Activated CD4-positive, alpha-beta T cell treated with anti-CD3 and anti-CD28 coated beads, Interleukin-2, amount 50 U/mL, for 48 hours (primary cell): ENCODE measurements at regions not wholly inside any gene's neighbourhood (a gene's known extent, or its start where the extent isn't known, plus 50 kb on each side); places are given as distances from the start of the nearest gene placed in this dataset.

Source experiments
- DNase-seq, 2 experiments: peaks; one replicate each; pipeline ENCODE4 v3.0.0-alpha.2; 2020

GRCh38 chr14:98700748-98701147 is 571.2 kb downstream of the BCL11B start:
- no peak for DNase-seq

- DNase-seq, result no peak
Observed at GRCh38 chr14:98701377-98701776, 570.6 kb downstream of the BCL11B start.

GRCh38 chr14:98704441-98704840 is 567.6 kb downstream of the BCL11B start:
- peak in 1 of 2 experiments; percentile 20 for DNase-seq

- no peak for DNase-seq
Observed at GRCh38 chr14:98705871-98706300, 566.1 kb downstream of the BCL11B start.

- DNase-seq, result no peak
Observed at GRCh38 chr14:98707522-98707921, 564.5 kb downstream of the BCL11B start.

GRCh38 chr14:98708555-98708954 is 563.4 kb downstream of the BCL11B start:
- no peak for DNase-seq

- no peak for DNase-seq
Observed at GRCh38 chr14:98711453-98711852, 560.5 kb downstream of the BCL11B start.

- DNase-seq, result no peak
Observed at GRCh38 chr14:98714626-98715425, 557.2 kb downstream of the BCL11B start.

GRCh38 chr14:98716133-98716532 is 555.9 kb downstream of the BCL11B start:
- no peak for DNase-seq

GRCh38 chr14:98721061-98721460 is 550.9 kb downstream of the BCL11B start:
- DNase-seq, result no peak

GRCh38 chr14:98724734-98725133 is 547.3 kb downstream of the BCL11B start:
- DNase-seq, result no peak

- no peak for DNase-seq
Observed at GRCh38 chr14:98725191-98725590, 546.8 kb downstream of the BCL11B start.

- no peak for DNase-seq
Observed at GRCh38 chr14:98725676-98726075, 546.3 kb downstream of the BCL11B start.

- DNase-seq, result no peak
Observed at GRCh38 chr14:98726585-98727405, 545.2 kb downstream of the BCL11B start.

GRCh38 chr14:98728024-98728423 is 544.0 kb downstream of the BCL11B start:
- DNase-seq, result no peak

GRCh38 chr14:98728836-98729235 is 543.2 kb downstream of the BCL11B start:
- DNase-seq, result no peak

- DNase-seq, result no peak
Observed at GRCh38 chr14:98731286-98731685, 540.7 kb downstream of the BCL11B start.

- no peak for DNase-seq
Observed at GRCh38 chr14:98731701-98732100, 540.3 kb downstream of the BCL11B start.

GRCh38 chr14:98733536-98733935 is 538.5 kb downstream of the BCL11B start:
- no peak for DNase-seq

GRCh38 chr14:98736701-98737338 is 535.2 kb downstream of the BCL11B start:
- no peak for DNase-seq

GRCh38 chr14:98741523-98741922 is 530.5 kb downstream of the BCL11B start:
- DNase-seq, result no peak

GRCh38 chr14:98742001-98742400 is 530.0 kb downstream of the BCL11B start:
- no peak for DNase-seq

- no peak for DNase-seq
Observed at GRCh38 chr14:98743536-98743935, 528.5 kb downstream of the BCL11B start.

- no peak for DNase-seq
Observed at GRCh38 chr14:98748966-98749365, 523.0 kb downstream of the BCL11B start.
